Thyroid gland (tissue), 4 donors: ENCODE measurements at regions not wholly inside any gene's neighbourhood (a gene's known extent, or its start where the extent isn't known, plus 50 kb on each side); places are given as distances from the start of the nearest gene placed in this dataset.

ENCODE experiments used
- CTCF ChIP-seq, 6 experiments: fragments of 200-600 bp in 3 of 6; fragments of 450-650 bp in 3 of 6; sonication (generic) in 3 of 6; IDR thresholded peaks; one replicate each; pipeline ENCODE4 v1.5.1; 2016 to 2019; ENCODE audit warnings: antibody characterized with exemption in 6 of 6, mild to moderate bottlenecking in 2 of 6, inconsistent platforms in 1 of 6, moderate library complexity in 1 of 6
- POLR2A ChIP-seq, 2 donors: fragments of 450-650 bp; IDR thresholded peaks; one replicate each; pipeline ENCODE4 v1.6.1; 2017; ENCODE audit warnings: antibody characterized with exemption in 2 of 2, mild to moderate bottlenecking in 2 of 2, moderate library complexity in 1 of 2

- TF ChIP-seq CTCF (IDR thresholded peaks at IDR 0.05): no peak
- no peak for TF ChIP-seq POLR2A (IDR thresholded peaks at IDR 0.05)
Measured at GRCh38 chr5:13322769-13323168, 621.7 kb downstream of the DNAH5 start.
